Immature natural killer cell (primary cell): ENCODE measurements at regions not wholly inside any gene's neighbourhood (a gene's known extent, or its start where the extent isn't known, plus 50 kb on each side); places are given as distances from the start of the nearest gene placed in this dataset.
A peak's percentile ranks its signal among the peaks of the same experiment; 100 is the strongest.
"Not testable (repeated sequence)": the region's sequence is repeated elsewhere in the genome, so short reads cannot be mapped to it uniquely, and the experiment has no call there.

Experiments used
- DNase-seq, 3 donors: peaks; one replicate each; pipeline ENCODE4 v3.0.0; 2022; ENCODE audit warnings: mixed read lengths in 1 of 3
- H3K27ac Mint-ChIP-seq, 6 donors: one replicate each; pipeline ENCODE4 v1.8.0; 2020; ENCODE audit warnings: mixed read lengths in 6 of 6, mild to moderate bottlenecking in 5 of 6, inconsistent platforms in 4 of 6, moderate library complexity in 3 of 6
- H3K27me3 Mint-ChIP-seq, 3 donors: one replicate each; pipeline ENCODE4 v1.8.0; 2020 to 2021; ENCODE audit warnings: low read depth in 3 of 3, mild to moderate bottlenecking in 3 of 3, mixed read lengths in 3 of 3, moderate library complexity in 3 of 3, inconsistent platforms in 1 of 3
- H3K36me3 Mint-ChIP-seq, 3 donors: one replicate each; pipeline ENCODE4 v1.8.0; 2020; ENCODE audit warnings: mixed read lengths in 3 of 3, inconsistent platforms in 2 of 3, mild to moderate bottlenecking in 2 of 3
- H3K4me1 Mint-ChIP-seq, 2 donors: one replicate each; pipeline ENCODE4 v1.8.0; 2020; ENCODE audit warnings: inconsistent platforms in 2 of 2, mild to moderate bottlenecking in 2 of 2, mixed read lengths in 2 of 2, moderate library complexity in 1 of 2
- H3K4me3 Mint-ChIP-seq, 5 donors: one replicate each; pipeline ENCODE4 v1.8.0; 2020; ENCODE audit warnings: mild to moderate bottlenecking in 5 of 5, mixed read lengths in 5 of 5, inconsistent platforms in 3 of 5, moderate library complexity in 3 of 5
- H3K9me3 Mint-ChIP-seq, 6 donors: one replicate each; pipeline ENCODE4 v1.8.0; 2020; ENCODE audit warnings: mild to moderate bottlenecking in 6 of 6, mixed read lengths in 6 of 6, inconsistent platforms in 4 of 6, moderate library complexity in 3 of 6

DNA sequence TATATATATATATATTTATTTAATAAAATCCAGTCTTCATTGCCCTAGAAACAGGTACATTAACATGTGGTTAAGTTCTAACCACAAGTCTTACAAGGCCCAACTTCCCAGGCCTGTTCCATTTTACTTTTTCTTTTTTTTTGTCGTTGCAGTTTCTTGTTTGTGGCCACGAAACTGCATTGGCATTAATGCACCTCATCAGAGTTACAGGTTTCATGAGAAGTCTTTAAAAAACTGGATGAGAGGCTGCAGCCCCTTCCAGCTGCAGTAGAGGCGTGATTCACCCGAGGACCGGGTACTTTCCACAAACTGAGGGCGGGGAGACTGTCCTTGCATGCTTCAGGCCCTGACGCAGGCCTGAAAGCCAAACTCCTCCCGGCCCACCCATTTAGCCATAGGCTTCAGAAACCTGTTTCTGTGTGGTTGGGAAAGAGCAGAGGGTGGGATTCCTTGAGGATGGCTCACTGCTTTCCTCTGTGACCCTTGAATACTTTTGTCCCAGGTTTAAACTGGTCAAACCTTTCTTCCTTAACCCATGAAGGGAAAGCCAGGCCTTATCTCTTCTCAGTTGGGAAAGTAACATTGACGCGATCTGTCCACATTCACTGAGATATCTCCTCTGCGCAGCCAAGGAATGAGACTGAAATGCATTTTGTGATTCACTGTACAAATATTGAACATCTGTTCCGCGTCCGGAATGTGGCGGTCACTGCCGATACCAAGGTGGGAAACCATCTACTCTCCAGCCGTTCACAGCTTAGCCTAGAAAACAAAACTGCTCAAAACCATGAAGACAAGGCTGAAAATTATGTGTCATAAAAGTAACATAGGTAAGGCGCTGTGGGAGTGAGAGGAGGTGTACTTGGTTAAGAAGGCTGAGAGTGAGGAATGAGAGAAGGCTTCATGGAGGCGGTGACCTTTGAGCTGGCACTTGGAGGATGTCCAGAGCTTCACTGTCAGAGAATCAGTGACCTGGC lies 311.7 kb downstream of the GATA3 start:
- peaks cover 44 to 55% of the 10 kb centered on the region in 2 donors for H3K4me1 Mint-ChIP-seq
- H3K27ac Mint-ChIP-seq = peak overlapping the region in 5 of 6 donors; percentile 1 to 68 (median 37)
- no peaks in the 10 kb centered on the region for H3K36me3 Mint-ChIP-seq
- H3K9me3 Mint-ChIP-seq = no peaks in the 10 kb centered on the region
- peak overlapping the region in 2 of 5 donors; percentile 10 to 13 for H3K4me3 Mint-ChIP-seq
- H3K27me3 Mint-ChIP-seq = peaks cover 1 to 5% (median 5%) of the 10 kb centered on the region in 3 donors
- peak; percentile 15 to 38 (median 29) for DNase-seq

DNA sequence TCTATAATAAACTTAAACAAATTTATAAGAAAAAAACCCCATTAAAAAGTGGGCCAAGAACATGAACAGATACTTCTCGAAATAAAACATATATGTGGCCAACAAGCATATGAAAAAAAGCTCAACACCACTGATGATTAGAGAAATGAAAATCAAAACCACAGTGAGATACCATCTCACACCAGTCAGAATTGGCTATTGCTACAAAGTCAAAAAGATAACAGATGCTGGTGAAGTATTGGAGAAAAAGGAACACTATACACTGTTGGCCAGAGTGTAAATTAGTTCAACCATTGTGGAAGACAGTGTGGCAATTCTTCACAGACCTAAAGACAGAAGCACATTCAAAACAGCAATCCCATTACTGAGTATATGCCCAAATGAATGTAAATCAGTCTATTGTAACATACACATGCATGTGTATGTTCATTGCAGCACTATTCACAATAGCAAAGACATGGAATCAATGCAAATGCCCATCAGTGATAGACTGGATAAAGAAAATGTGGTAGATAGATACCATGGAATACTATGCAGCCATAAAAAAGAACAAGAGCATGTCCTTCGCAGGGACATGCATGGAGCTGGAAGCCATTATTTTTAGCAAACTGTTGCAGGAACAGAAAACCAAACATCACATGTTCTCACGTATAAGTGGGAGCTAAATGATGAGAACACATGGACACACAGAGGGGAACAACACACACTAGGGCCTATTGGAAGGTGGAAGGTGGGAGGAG lies 313.4 kb downstream of the GATA3 start:
- peak overlapping the region in 3 of 6 donors; percentile 46 to 58 (median 50) for H3K27ac Mint-ChIP-seq
- peaks cover 34 to 45% of the 10 kb centered on the region in 2 donors for H3K4me1 Mint-ChIP-seq
- DNase-seq, H3K9me3 Mint-ChIP-seq, H3K4me3 Mint-ChIP-seq, H3K36me3 Mint-ChIP-seq: not testable (repeated sequence)
- peaks cover 2 to 11% (median 5%) of the 10 kb centered on the region in 3 donors for H3K27me3 Mint-ChIP-seq

DNA sequence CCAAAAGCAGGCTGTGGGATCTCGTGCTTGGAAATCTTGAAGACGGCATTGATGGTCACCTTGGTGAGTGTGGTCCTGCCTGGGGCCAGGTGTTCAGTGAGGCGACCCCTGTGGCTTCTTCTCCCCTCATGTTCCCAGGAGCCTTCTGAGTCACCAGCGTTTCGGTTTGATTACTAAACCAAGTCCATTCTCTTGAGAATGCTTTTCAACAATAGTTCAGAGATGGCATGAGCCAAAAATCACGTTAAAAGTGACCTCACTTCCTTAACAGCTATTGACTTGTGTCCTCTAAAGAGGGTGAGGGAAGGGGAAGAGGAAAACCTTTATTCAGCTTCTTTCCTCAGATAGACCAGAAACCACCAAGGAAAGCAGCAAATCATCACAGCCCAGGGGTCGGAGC lies 315.2 kb downstream of the GATA3 start:
- H3K9me3 Mint-ChIP-seq = no peaks in the 10 kb centered on the region
- H3K36me3 Mint-ChIP-seq = no peaks in the 10 kb centered on the region
- H3K27me3 Mint-ChIP-seq = peaks cover 2 to 9% (median 5%) of the 10 kb centered on the region in 3 donors
- DNase-seq = no peak
- H3K27ac Mint-ChIP-seq = no peak overlapping the region
- no peak overlapping the region for H3K4me3 Mint-ChIP-seq
- peaks cover 18 to 26% of the 10 kb centered on the region in 2 donors for H3K4me1 Mint-ChIP-seq

DNA sequence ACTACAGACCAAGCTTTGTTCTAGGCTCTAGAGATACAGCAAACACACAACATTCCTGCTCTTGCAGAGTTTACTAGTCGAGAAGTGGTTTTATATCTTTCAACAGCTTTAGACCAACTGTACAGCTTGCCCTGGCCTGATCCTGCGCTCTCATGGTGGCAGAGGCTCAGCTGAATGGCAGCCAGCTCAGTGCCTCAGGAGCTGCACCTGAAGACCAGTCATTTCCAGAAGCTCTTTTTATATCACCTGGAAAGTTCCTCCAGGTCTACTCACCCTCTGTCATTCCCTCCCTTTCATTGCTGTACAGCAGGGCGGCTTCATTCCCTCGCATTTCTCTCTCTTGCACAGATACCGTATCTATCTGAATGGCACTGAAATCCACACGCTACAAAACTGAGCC lies 319.8 kb downstream of the GATA3 start:
- H3K27me3 Mint-ChIP-seq = peaks cover 0 to 7% (median 2%) of the 10 kb centered on the region in 3 donors
- H3K36me3 Mint-ChIP-seq = no peaks in the 10 kb centered on the region
- peaks cover 0 to 1% of the 10 kb centered on the region in 2 donors for H3K4me1 Mint-ChIP-seq
- H3K27ac Mint-ChIP-seq = no peak overlapping the region
- DNase-seq = no peak
- H3K9me3 Mint-ChIP-seq = no peaks in the 10 kb centered on the region
- H3K4me3 Mint-ChIP-seq = no peak overlapping the region

DNA sequence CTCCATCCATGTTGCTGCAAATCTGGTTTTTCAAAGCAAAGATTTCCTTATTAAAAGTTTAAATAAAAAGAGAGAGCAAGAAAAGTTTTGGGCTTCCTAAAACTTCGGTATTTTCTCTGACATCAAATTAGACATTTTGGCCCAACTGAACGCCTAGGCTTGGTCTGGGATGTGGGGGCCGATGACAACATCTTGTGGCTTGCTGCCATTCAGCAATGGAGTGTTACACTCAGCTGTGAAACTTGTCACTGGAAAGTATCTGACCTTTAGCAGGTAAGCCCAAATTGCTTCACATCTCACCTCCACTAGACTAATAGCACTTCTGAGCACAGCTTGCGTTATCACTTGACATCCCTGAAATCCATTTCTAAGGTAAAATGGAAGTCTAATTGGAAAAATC lies 320.6 kb downstream of the GATA3 start:
- peaks cover 0 to 1% of the 10 kb centered on the region in 2 donors for H3K4me1 Mint-ChIP-seq

DNA sequence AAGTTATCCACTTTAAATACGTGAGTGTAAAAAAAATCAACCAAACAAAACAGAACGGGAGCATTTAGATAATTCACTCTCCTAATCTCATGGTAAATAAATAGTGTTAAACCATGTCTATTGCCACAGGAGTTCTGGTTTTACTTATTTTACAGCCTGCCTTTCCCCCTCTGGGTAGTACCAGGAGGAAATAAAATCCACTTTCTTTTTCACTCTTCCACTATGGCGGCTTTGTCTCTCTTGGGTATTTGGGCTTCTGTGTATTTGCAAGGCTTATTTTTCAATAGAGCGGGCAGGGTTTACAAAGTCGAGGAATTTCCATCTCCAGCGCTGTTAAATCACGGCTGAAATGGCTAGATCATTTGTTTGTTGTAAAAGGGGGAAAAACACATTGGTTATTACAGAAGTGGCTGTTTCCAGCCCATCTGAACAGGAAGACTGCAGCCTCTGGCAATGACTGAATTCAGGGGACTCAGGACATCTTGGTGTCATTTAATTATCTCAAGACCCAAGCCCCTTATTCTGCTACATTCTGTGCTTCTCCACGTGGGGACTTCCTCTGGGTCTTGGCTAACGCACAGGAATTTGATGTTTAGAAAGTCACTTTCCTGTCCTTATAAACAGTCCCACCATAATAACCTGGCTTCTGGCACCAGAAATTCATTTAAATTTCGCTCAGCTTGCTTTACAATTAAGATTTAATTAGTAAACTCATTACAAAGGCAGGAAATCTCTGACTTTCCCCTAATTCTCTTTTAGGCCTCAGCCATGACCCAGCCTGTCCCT lies 323.9 kb downstream of the GATA3 start:
- no peak for DNase-seq
- Mint-ChIP-seq H3K27me3 (no peaks in the 10 kb centered on the region), H3K9me3 (peaks cover 0 to 1% (median 0%) of the 10 kb centered on the region in 6 donors), H3K4me1 (peaks cover 2 to 10% of the 10 kb centered on the region in 2 donors), H3K4me3 (no peak overlapping the region), H3K27ac (no peak overlapping the region), H3K36me3 (no peaks in the 10 kb centered on the region)

More for the DNA sequence above, 320.6 kb downstream of the GATA3 start:
- H3K27ac Mint-ChIP-seq = no peak overlapping the region
- peaks cover 0 to under 1% (median 0%) of the 10 kb centered on the region in 6 donors for H3K9me3 Mint-ChIP-seq
- no peaks in the 10 kb centered on the region for H3K36me3 Mint-ChIP-seq
- no peak overlapping the region for H3K4me3 Mint-ChIP-seq
- peaks cover 0 to 7% (median 2%) of the 10 kb centered on the region in 3 donors for H3K27me3 Mint-ChIP-seq
- DNase-seq = no peak

DNA sequence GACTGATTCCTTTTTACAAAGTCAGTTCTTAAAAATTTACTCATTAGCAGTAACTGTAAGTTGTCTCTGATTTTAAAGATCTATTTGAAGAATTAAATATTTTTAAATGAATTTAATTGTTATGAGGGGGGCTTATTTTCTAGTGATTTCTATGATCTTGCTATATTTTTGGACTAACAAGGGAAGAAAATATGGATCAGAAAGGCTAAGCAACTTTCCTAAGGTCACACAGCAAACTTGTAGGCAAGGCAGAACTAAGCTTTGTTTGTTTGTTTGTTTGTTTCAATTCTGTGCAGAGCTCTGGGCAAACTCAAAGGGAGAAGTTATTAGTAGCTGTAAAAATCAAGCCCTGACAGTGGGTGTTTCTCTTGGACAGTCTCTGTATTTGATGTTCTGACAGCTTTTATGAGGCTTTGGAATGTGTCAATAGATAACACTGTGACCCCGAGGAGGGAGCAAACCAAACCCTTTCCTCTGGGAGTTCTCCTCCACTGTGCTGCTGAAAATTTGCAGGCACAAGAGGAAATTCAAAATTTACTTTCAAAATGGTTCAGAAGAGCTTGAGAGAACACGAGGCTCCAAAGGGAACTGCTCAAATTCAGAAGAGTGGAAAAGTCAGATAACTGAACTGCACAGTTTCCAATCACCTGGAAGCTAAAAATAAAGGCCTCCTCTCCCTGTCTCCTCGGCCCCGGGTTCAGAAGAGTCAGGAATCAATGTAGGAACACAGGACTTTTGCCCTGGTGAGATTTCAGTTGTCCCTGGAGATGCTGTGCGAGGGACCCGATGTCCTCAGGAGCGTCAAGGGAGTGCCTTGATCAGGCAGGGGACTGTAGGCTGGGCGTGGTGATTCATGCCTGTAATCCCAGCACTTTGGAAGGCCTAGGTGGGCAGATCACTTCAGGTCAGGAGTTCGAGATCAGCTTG lies 325.7 kb downstream of the GATA3 start:
- no peaks in the 10 kb centered on the region for H3K27me3 Mint-ChIP-seq
- peaks cover 0 to 2% (median 0%) of the 10 kb centered on the region in 6 donors for H3K9me3 Mint-ChIP-seq
- no peak overlapping the region for H3K27ac Mint-ChIP-seq
- peaks cover 2 to 10% of the 10 kb centered on the region in 2 donors for H3K4me1 Mint-ChIP-seq
- H3K36me3 Mint-ChIP-seq = no peaks in the 10 kb centered on the region
- no peak for DNase-seq
- no peak overlapping the region for H3K4me3 Mint-ChIP-seq

DNA sequence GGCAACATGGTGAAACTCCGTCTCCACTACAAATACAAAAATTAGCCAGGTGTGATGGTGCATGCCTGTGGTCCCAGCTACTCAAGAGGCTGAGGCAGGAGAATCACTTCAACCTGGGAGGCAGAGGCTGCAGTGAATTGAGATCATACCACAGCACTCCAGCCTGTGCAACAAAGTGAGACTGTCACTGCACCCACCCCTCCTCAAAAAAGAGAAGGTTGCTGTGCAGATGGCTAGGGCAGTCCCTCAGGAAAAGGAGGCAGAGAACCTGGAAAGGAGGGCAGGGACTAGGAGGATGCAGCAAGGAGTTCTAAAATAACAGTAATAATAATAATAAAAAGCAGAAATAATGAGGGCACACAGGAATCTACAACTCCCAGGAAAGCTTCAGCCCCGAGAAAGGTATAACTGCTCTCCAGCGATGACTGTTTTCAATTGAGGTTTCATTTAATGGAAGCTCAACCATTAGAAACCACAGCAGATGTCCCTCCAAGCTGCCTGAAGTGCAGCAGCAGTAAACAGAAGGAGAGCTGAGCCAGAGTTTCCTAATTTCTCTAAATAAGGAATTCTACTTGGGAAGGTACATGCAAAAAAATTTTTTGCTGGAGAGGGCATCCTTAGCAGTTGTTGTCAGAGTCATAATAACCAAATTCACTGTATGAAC lies 326.5 kb downstream of the GATA3 start:
- Mint-ChIP-seq H3K36me3 (no peaks in the 10 kb centered on the region), H3K27me3 (peaks cover 0 to 1% (median 0%) of the 10 kb centered on the region in 3 donors), H3K9me3 (peaks cover 0 to 4% (median 0%) of the 10 kb centered on the region in 6 donors), H3K4me3 (no peak overlapping the region), H3K27ac (no peak overlapping the region), H3K4me1 (peaks cover 2 to 10% of the 10 kb centered on the region in 2 donors)
- no peak for DNase-seq

DNA sequence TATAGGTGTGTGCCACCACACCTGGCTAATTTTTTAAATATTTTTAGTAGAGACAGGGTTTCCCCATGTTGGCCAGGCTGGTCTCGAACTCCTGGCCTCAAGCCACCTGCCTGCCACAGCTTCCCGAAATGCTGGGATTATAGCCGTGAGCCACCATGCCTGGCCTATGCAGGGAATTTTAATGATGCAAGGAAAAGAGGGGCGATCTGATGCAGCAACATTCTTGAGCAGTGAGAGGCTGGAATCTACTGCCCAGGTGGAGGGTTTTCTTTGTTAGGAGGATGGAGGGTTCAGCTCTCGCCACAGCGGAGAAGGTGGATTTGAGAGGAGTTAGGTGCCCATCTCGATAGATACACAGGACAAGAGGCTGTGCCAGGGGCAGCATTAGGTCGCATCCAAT lies 332.3 kb downstream of the GATA3 start:
- peaks cover 0 to 3% (median 0%) of the 10 kb centered on the region in 6 donors for H3K9me3 Mint-ChIP-seq
- H3K4me1 Mint-ChIP-seq = peaks cover 2 to 10% of the 10 kb centered on the region in 2 donors
- peaks cover 2 to 4% (median 3%) of the 10 kb centered on the region in 3 donors for H3K27me3 Mint-ChIP-seq
- DNase-seq = no peak
- no peak overlapping the region for H3K4me3 Mint-ChIP-seq
- H3K27ac Mint-ChIP-seq = peak overlapping the region in 1 of 6 donors; percentile 25
- no peaks in the 10 kb centered on the region for H3K36me3 Mint-ChIP-seq

DNA sequence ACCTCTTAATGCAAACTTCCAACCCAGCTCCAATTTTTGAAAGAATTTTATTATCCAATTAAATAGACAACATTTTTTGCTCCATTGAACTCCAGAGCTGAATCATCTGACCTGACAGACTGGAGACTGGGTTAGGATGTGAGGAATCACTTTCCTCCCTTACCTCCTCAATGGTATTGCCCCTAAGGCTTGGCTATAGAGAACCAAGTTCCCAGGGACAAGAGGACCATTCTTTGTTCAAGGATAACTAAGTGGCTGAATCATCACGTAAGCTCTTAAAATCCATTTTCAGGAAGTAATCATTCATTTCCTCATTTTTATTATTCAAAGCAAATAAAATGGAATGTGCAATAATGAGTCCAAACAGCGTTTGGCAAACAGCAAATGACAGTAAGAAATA lies 335.1 kb downstream of the GATA3 start:
- Mint-ChIP-seq H3K27me3 (peaks cover 2 to 4% (median 3%) of the 10 kb centered on the region in 3 donors), H3K27ac (no peak overlapping the region), H3K36me3 (no peaks in the 10 kb centered on the region), H3K4me1 (no peaks in the 10 kb centered on the region), H3K9me3 (peaks cover 0 to 3% (median 0%) of the 10 kb centered on the region in 6 donors), H3K4me3 (no peak overlapping the region)
- no peak for DNase-seq

DNA sequence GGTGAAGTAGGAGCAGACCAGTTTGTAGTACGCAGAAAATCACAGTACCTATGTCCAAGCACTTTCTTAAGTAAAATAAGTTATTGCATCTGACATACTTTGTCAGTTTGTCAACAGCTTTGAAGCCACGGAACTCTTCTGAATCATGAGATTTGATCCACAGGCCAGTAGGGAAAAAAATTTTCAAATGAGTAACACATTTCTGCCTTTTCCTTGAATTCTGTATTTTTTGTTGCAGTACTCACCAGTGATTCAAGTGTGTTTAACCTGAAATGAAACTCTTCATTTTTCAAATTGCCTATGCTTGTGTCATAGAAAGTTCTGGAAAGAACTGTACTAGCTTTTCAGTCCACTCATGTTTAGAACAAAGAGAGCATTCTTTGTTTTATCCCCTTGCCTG lies 337.7 kb downstream of the GATA3 start:
- DNase-seq = no peak
- Mint-ChIP-seq H3K27ac (no peak overlapping the region), H3K4me3 (no peak overlapping the region), H3K36me3 (peaks cover 0 to 4% (median 0%) of the 10 kb centered on the region in 3 donors), H3K9me3 (no peaks in the 10 kb centered on the region), H3K4me1 (no peaks in the 10 kb centered on the region), H3K27me3 (peaks cover under 1 to 6% (median 2%) of the 10 kb centered on the region in 3 donors)

DNA sequence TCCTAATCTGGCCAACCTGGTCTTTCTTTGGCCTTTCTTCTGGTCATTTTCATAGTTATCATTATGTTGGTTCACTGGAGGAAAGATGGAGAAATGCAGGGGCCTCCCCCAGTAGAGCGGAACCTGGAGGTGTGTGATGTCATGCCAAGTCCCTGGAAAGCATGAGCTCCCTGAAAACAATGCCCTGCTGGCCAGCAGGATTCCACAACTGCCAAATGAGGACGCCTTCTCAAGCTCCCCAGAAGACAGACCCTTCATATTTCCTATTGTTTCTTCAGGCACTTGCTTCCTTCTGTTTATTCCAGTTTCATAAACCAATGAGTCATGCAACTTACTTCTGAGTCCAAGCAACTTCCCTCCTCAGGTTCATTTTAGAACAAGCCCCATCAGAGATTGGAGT lies 339.0 kb downstream of the GATA3 start:
- Mint-ChIP-seq H3K36me3 (peaks cover 0 to 4% (median 0%) of the 10 kb centered on the region in 3 donors), H3K4me1 (no peaks in the 10 kb centered on the region), H3K9me3 (no peaks in the 10 kb centered on the region), H3K27ac (no peak overlapping the region), H3K4me3 (no peak overlapping the region), H3K27me3 (peaks cover 0 to 2% (median 0%) of the 10 kb centered on the region in 3 donors)
- no peak for DNase-seq
